ENCODE measurements at regions not wholly inside any gene's neighbourhood (a gene's known extent, or its start where the extent isn't known, plus 50 kb on each side); places are given as distances from the start of the nearest gene placed in this dataset.

GRCh38 chr16:66171578-66171977, 194.9 kb upstream of the CDH5 start:
- Histone ChIP-seq H3K4me3 (ENCODE audit: insufficient read depth, low read depth, low read length) (no peak overlapping the region), H3K27ac (ENCODE audit: low read depth, low read length) (no peak overlapping the region), H3K79me2 (ENCODE audit: insufficient read depth, low read length) (no peaks in the 10 kb centered on the region), H3K4me2 (ENCODE audit: low read length) (no peak overlapping the region), H3K9ac (ENCODE audit: low read length) (no peak overlapping the region), H3K36me3 (ENCODE audit: insufficient read depth, low read length) (no peaks in the 10 kb centered on the region), H3K9me3 (ENCODE audit: insufficient read depth, low read depth, low read length) (no peaks in the 10 kb centered on the region), H3K4me1 (ENCODE audit: insufficient read depth, low read length) (no peaks in the 10 kb centered on the region), H2AFZ (ENCODE audit: low read depth, low read length) (no peak overlapping the region), H3K27me3 (ENCODE audit: insufficient read depth, low read length) (no peaks in the 10 kb centered on the region), H4K20me1 (ENCODE audit: insufficient read depth, low read length) (no peaks in the 10 kb centered on the region)
- Mint-ChIP-seq H3K4me3 (ENCODE audit: unreplicated experiment) (no peak overlapping the region), H3K27me3 (ENCODE audit: low read depth, unreplicated experiment) (peaks cover 36% of the 10 kb centered on the region), H3K36me3 (ENCODE audit: low read depth, unreplicated experiment) (peaks cover 2% of the 10 kb centered on the region), H3K27ac (ENCODE audit: unreplicated experiment) (no peak overlapping the region), H3K9me3 (ENCODE audit: unreplicated experiment) (peaks cover 5% of the 10 kb centered on the region), H3K4me1 (ENCODE audit: low read depth, unreplicated experiment) (no peaks in the 10 kb centered on the region)
- no peak for DNase-seq (ENCODE audit: low read depth)
- no peak for FAIRE-seq
- no peak for TF ChIP-seq EZH2 (IDR thresholded peaks at IDR 0.05; ENCODE audit: insufficient read depth, low read length)
- TF ChIP-seq CTCF (IDR thresholded peaks at IDR 0.05; ENCODE audit: insufficient read depth, low read depth, low read length) = no peak

- Mint-ChIP-seq H3K36me3 (ENCODE audit: low read depth, unreplicated experiment) (peaks cover 2% of the 10 kb centered on the region), H3K27ac (ENCODE audit: unreplicated experiment) (no peak overlapping the region), H3K4me1 (ENCODE audit: low read depth, unreplicated experiment) (no peaks in the 10 kb centered on the region), H3K9me3 (ENCODE audit: unreplicated experiment) (peaks cover 5% of the 10 kb centered on the region), H3K4me3 (ENCODE audit: unreplicated experiment) (no peak overlapping the region), H3K27me3 (ENCODE audit: low read depth, unreplicated experiment) (peaks cover 36% of the 10 kb centered on the region)
- no peak for TF ChIP-seq EZH2 (IDR thresholded peaks at IDR 0.05; ENCODE audit: insufficient read depth, low read length)
- no peak for TF ChIP-seq CTCF (IDR thresholded peaks at IDR 0.05; ENCODE audit: insufficient read depth, low read depth, low read length)
- H4K20me1 ChIP-seq (ENCODE audit: insufficient read depth, low read length) = no peaks in the 10 kb centered on the region
- no peak overlapping the region for H3K4me3 ChIP-seq (ENCODE audit: insufficient read depth, low read depth, low read length)
- no peak overlapping the region for H3K27ac ChIP-seq (ENCODE audit: low read depth, low read length)
- no peak overlapping the region for H3K9ac ChIP-seq (ENCODE audit: low read length)
- FAIRE-seq = no peak
- H3K27me3 ChIP-seq (ENCODE audit: insufficient read depth, low read length) = no peaks in the 10 kb centered on the region
- no peak overlapping the region for H2AFZ ChIP-seq (ENCODE audit: low read depth, low read length)
- no peaks in the 10 kb centered on the region for H3K9me3 ChIP-seq (ENCODE audit: insufficient read depth, low read depth, low read length)
- no peak overlapping the region for H3K4me2 ChIP-seq (ENCODE audit: low read length)
- DNase-seq (ENCODE audit: low read depth) = no peak
- no peaks in the 10 kb centered on the region for H3K4me1 ChIP-seq (ENCODE audit: insufficient read depth, low read length)
- H3K36me3 ChIP-seq (ENCODE audit: insufficient read depth, low read length) = no peaks in the 10 kb centered on the region
- H3K79me2 ChIP-seq (ENCODE audit: insufficient read depth, low read length) = no peaks in the 10 kb centered on the region
Observed at GRCh38 chr16:66170989-66171388, 195.5 kb upstream of the CDH5 start.

- Mint-ChIP-seq H3K27me3 (ENCODE audit: low read depth, unreplicated experiment) (peaks cover 39% of the 10 kb centered on the region), H3K27ac (ENCODE audit: unreplicated experiment) (no peak overlapping the region), H3K9me3 (ENCODE audit: unreplicated experiment) (peaks cover 9% of the 10 kb centered on the region), H3K4me3 (ENCODE audit: unreplicated experiment) (no peak overlapping the region), H3K36me3 (ENCODE audit: low read depth, unreplicated experiment) (peaks cover 2% of the 10 kb centered on the region), H3K4me1 (ENCODE audit: low read depth, unreplicated experiment) (no peaks in the 10 kb centered on the region)
- no peaks in the 10 kb centered on the region for H3K4me1 ChIP-seq (ENCODE audit: insufficient read depth, low read length)
- H3K27me3 ChIP-seq (ENCODE audit: insufficient read depth, low read length) = peaks cover 2% of the 10 kb centered on the region
- DNase-seq (ENCODE audit: low read depth) = no peak
- no peak overlapping the region for H3K4me3 ChIP-seq (ENCODE audit: insufficient read depth, low read depth, low read length)
- H3K9ac ChIP-seq (ENCODE audit: low read length) = no peak overlapping the region
- no peaks in the 10 kb centered on the region for H3K36me3 ChIP-seq (ENCODE audit: insufficient read depth, low read length)
- FAIRE-seq = no peak
- H3K27ac ChIP-seq (ENCODE audit: low read depth, low read length) = no peak overlapping the region
- no peaks in the 10 kb centered on the region for H3K9me3 ChIP-seq (ENCODE audit: insufficient read depth, low read depth, low read length)
- no peak overlapping the region for H3K4me2 ChIP-seq (ENCODE audit: low read length)
- no peaks in the 10 kb centered on the region for H3K79me2 ChIP-seq (ENCODE audit: insufficient read depth, low read length)
- no peak overlapping the region for H2AFZ ChIP-seq (ENCODE audit: low read depth, low read length)
- H4K20me1 ChIP-seq (ENCODE audit: insufficient read depth, low read length) = no peaks in the 10 kb centered on the region
- TF ChIP-seq EZH2 (IDR thresholded peaks at IDR 0.05; ENCODE audit: insufficient read depth, low read length) (no peak), CTCF (IDR thresholded peaks at IDR 0.05; ENCODE audit: insufficient read depth, low read depth, low read length) (no peak)
Observed at GRCh38 chr16:66169817-66170216, 196.7 kb upstream of the CDH5 start.
